Gastroesophageal sphincter (tissue), 3 donors: ENCODE measurements at regions not wholly inside any gene's neighbourhood (a gene's known extent, or its start where the extent isn't known, plus 50 kb on each side); places are given as distances from the start of the nearest gene placed in this dataset.

ENCODE experiments used
- EP300 ChIP-seq: sonication (generic); formaldehyde crosslinking; IDR thresholded peaks from one replicate; pipeline ENCODE4 v1.6.1; 2017; ENCODE audit warnings: antibody characterized with exemption, mild to moderate bottlenecking
- POLR2A ChIP-seq, 2 donors: fragments of 450-650 bp; IDR thresholded peaks; one replicate each; pipeline ENCODE4 v1.6.1; 2017; ENCODE audit warnings: antibody characterized with exemption in 2 of 2, mild to moderate bottlenecking in 2 of 2, moderate library complexity in 1 of 2
- TF ChIP-seq, protein P1 (sequence below), 4 experiments: fragments of 200-600 bp in 2 of 4; fragments of 450-650 bp in 2 of 4; sonication (generic) in 1 of 4; IDR thresholded peaks; one replicate each; pipeline ENCODE4 v1.5.1; 2017 to 2019; ENCODE audit warnings: antibody characterized with exemption in 4 of 4, mild to moderate bottlenecking in 2 of 4, moderate library complexity in 2 of 4

DNA sequence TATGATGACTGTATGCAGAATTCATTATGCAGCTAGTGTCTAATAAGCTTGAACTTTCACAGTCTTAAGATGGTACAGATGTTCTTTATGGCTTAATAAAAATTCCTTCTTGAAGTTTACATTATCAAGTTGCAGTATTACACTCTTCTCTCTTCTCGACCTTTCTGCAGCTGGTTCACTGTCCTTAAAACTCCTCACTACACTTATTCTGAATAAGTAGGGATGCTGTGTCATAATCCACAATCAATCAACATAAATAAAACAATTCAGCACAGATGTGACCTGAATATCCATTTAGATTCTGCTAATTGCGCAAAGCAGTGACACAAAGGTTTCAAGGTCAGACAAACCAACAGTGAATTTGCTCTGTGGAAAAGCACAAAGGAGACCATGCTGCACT lies 356.8 kb downstream of the SUCLG1 start:
- TF ChIP-seq POLR2A (IDR thresholded peaks at IDR 0.05) (no peak), EP300 (no peak)
- TF ChIP-seq, protein P1, sequence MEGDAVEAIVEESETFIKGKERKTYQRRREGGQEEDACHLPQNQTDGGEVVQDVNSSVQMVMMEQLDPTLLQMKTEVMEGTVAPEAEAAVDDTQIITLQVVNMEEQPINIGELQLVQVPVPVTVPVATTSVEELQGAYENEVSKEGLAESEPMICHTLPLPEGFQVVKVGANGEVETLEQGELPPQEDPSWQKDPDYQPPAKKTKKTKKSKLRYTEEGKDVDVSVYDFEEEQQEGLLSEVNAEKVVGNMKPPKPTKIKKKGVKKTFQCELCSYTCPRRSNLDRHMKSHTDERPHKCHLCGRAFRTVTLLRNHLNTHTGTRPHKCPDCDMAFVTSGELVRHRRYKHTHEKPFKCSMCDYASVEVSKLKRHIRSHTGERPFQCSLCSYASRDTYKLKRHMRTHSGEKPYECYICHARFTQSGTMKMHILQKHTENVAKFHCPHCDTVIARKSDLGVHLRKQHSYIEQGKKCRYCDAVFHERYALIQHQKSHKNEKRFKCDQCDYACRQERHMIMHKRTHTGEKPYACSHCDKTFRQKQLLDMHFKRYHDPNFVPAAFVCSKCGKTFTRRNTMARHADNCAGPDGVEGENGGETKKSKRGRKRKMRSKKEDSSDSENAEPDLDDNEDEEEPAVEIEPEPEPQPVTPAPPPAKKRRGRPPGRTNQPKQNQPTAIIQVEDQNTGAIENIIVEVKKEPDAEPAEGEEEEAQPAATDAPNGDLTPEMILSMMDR (IDR thresholded peaks at IDR 0.05): no peak
